ENCODE measurements at regions not wholly inside any gene's neighbourhood (a gene's known extent, or its start where the extent isn't known, plus 50 kb on each side); places are given as distances from the start of the nearest gene placed in this dataset.

GRCh38 chr10:61321041-61321857 lies 131.9 kb downstream of the TMEM26 start:
- CTCF ChIA-PET, result no interaction called here
- Histone ChIP-seq H3K9me3 (ENCODE audit: low read depth, low read length, poor library complexity, severe bottlenecking) (no peaks in the 10 kb centered on the region), H3K27ac (ENCODE audit: low read depth, low read length, poor library complexity, severe bottlenecking) (peak overlapping the region; percentile 35), H3K4me1 (ENCODE audit: insufficient read depth, low read length, poor library complexity, severe bottlenecking) (peaks cover 47% of the 10 kb centered on the region), H3K27me3 (replicated peaks; ENCODE audit: insufficient read depth, low read depth, low read length, poor library complexity) (no peaks in the 10 kb centered on the region), H3K36me3 (ENCODE audit: insufficient read depth, low read length, poor library complexity, severe bottlenecking) (no peaks in the 10 kb centered on the region), H3K4me3 (ENCODE audit: low read depth, low read length, poor library complexity, severe bottlenecking) (no peak overlapping the region)
- TF ChIP-seq CTCF (conservative IDR thresholded peaks at IDR 0.05; ENCODE audit: low read depth, low read length) (no peak), EZH2 (IDR thresholded peaks at IDR 0.05; ENCODE audit: borderline replicate concordance, low read depth, low read length, poor library complexity, severe bottlenecking) (no peak)
- intact Hi-C loops (cut with micrococcal nuclease; ENCODE audit: unreplicated experiment), result no loop called here
- BruUV-seq (replicated peaks), result no TSS peak
- DNase-seq (ENCODE audit: low spot score), result peak; percentile 73
- POLR2A ChIA-PET (ENCODE audit: low non-redundant PET), result interaction anchor here (0.7 kb wide), 1 partner anchor 322 kb away, joined by 4 read pairs; no protein-coding TSS in a partner anchor

GRCh38 chr10:61320257-61320587 lies 133.0 kb downstream of the TMEM26 start:
- no peak overlapping the region for H3K4me3 ChIP-seq (ENCODE audit: low read depth, low read length, poor library complexity, severe bottlenecking)
- no peaks in the 10 kb centered on the region for H3K36me3 ChIP-seq (ENCODE audit: insufficient read depth, low read length, poor library complexity, severe bottlenecking)
- CTCF ChIA-PET, result no interaction called here
- POLR2A ChIA-PET (ENCODE audit: low non-redundant PET), result no interaction called here
- H3K27me3 ChIP-seq (replicated peaks; ENCODE audit: insufficient read depth, low read depth, low read length, poor library complexity), result no peaks in the 10 kb centered on the region
- H3K4me1 ChIP-seq (ENCODE audit: insufficient read depth, low read length, poor library complexity, severe bottlenecking), result peaks cover 45% of the 10 kb centered on the region
- TF ChIP-seq CTCF (conservative IDR thresholded peaks at IDR 0.05; ENCODE audit: low read depth, low read length), result no peak
- no peak for TF ChIP-seq EZH2 (IDR thresholded peaks at IDR 0.05; ENCODE audit: borderline replicate concordance, low read depth, low read length, poor library complexity, severe bottlenecking)
- no peaks in the 10 kb centered on the region for H3K9me3 ChIP-seq (ENCODE audit: low read depth, low read length, poor library complexity, severe bottlenecking)
- DNase-seq (ENCODE audit: low spot score), result no peak
- no TSS peak for BruUV-seq (replicated peaks)
- H3K27ac ChIP-seq (ENCODE audit: low read depth, low read length, poor library complexity, severe bottlenecking), result peak overlapping the region; percentile 35
- intact Hi-C loops (cut with micrococcal nuclease; ENCODE audit: unreplicated experiment), result no loop called here

- H3K27ac ChIP-seq (ENCODE audit: low read depth, low read length, poor library complexity, severe bottlenecking), result no peak overlapping the region
- no TSS peak for BruUV-seq (replicated peaks)
- ChIA-PET POLR2A (ENCODE audit: low non-redundant PET) (no interaction called here), CTCF (no interaction called here)
- H3K4me3 ChIP-seq (ENCODE audit: low read depth, low read length, poor library complexity, severe bottlenecking), result no peak overlapping the region
- H3K9me3 ChIP-seq (ENCODE audit: low read depth, low read length, poor library complexity, severe bottlenecking), result no peaks in the 10 kb centered on the region
- no peak for DNase-seq (ENCODE audit: low spot score)
- TF ChIP-seq EZH2 (IDR thresholded peaks at IDR 0.05; ENCODE audit: borderline replicate concordance, low read depth, low read length, poor library complexity, severe bottlenecking) (no peak), CTCF (conservative IDR thresholded peaks at IDR 0.05; ENCODE audit: low read depth, low read length) (no peak)
- peaks cover 43% of the 10 kb centered on the region for H3K4me1 ChIP-seq (ENCODE audit: insufficient read depth, low read length, poor library complexity, severe bottlenecking)
- no peaks in the 10 kb centered on the region for H3K27me3 ChIP-seq (replicated peaks; ENCODE audit: insufficient read depth, low read depth, low read length, poor library complexity)
- intact Hi-C loops (cut with micrococcal nuclease; ENCODE audit: unreplicated experiment), result no loop called here
- no peaks in the 10 kb centered on the region for H3K36me3 ChIP-seq (ENCODE audit: insufficient read depth, low read length, poor library complexity, severe bottlenecking)
These were observed 133.6 kb downstream of the TMEM26 start for GRCh38 chr10:61319386-61320256.
